Hematopoietic multipotent progenitor cell treated with erythropoietin and hydrocortisone succinate and interleukin-3 and kit ligand, for 4 days (in vitro differentiated cells): ENCODE measurements at regions not wholly inside any gene's neighbourhood (a gene's known extent, or its start where the extent isn't known, plus 50 kb on each side); places are given as distances from the start of the nearest gene placed in this dataset.

ENCODE experiments used
- DNase-seq: peaks from one replicate; pipeline ENCODE4 v3.0.0-alpha.2; 2015

GRCh38 chr16:80355335-80355734 is 185.5 kb upstream of the DYNLRB2 start:
- DNase-seq: no peak

- DNase-seq: no peak
Observed at GRCh38 chr16:80350061-80350460, 190.7 kb upstream of the DYNLRB2 start.

GRCh38 chr16:80347900-80348299 is 192.9 kb upstream of the DYNLRB2 start:
- DNase-seq: no peak

- DNase-seq: no peak
Observed at GRCh38 chr16:80347002-80347401, 193.8 kb upstream of the DYNLRB2 start.

GRCh38 chr16:80346111-80346632 is 194.6 kb upstream of the DYNLRB2 start:
- DNase-seq: no peak

- no peak for DNase-seq
Observed at GRCh38 chr16:80345701-80346100, 195.1 kb upstream of the DYNLRB2 start.

GRCh38 chr16:80344570-80344969 is 196.2 kb upstream of the DYNLRB2 start:
- no peak for DNase-seq

- no peak for DNase-seq
Observed at GRCh38 chr16:80341263-80341662, 199.5 kb upstream of the DYNLRB2 start.

- no peak for DNase-seq
Observed at GRCh38 chr16:80337786-80338185, 203.0 kb upstream of the DYNLRB2 start.

- DNase-seq: no peak
Observed at GRCh38 chr16:80330803-80331202, 210.0 kb upstream of the DYNLRB2 start.

- DNase-seq: no peak
Observed at GRCh38 chr16:80330150-80330549, 210.6 kb upstream of the DYNLRB2 start.

- DNase-seq: no peak
Observed at GRCh38 chr16:80327740-80328139, 213.1 kb upstream of the DYNLRB2 start.

- no peak for DNase-seq
Observed at GRCh38 chr16:80324371-80324770, 216.4 kb upstream of the DYNLRB2 start.

GRCh38 chr16:80323808-80324195 is 217.0 kb upstream of the DYNLRB2 start:
- no peak for DNase-seq

GRCh38 chr16:80323187-80323807 is 217.5 kb upstream of the DYNLRB2 start:
- no peak for DNase-seq

- peak; percentile 1 for DNase-seq
Observed at GRCh38 chr16:80319181-80319580, 221.6 kb upstream of the DYNLRB2 start.

GRCh38 chr16:80318107-80318506 is 222.7 kb upstream of the DYNLRB2 start:
- no peak for DNase-seq

GRCh38 chr16:80317599-80318037 is 223.2 kb upstream of the DYNLRB2 start:
- DNase-seq: peak; percentile 20

GRCh38 chr16:80317116-80317515 is 223.7 kb upstream of the DYNLRB2 start:
- no peak for DNase-seq

- no peak for DNase-seq
Observed at GRCh38 chr16:80314042-80314441, 226.8 kb upstream of the DYNLRB2 start.

- DNase-seq: no peak
Observed at GRCh38 chr16:80309178-80309577, 231.6 kb upstream of the DYNLRB2 start.

GRCh38 chr16:80305410-80305809 is 235.4 kb upstream of the DYNLRB2 start:
- no peak for DNase-seq

GRCh38 chr16:80303691-80304090 is 237.1 kb upstream of the DYNLRB2 start:
- no peak for DNase-seq

GRCh38 chr16:80300876-80301275 is 239.9 kb upstream of the DYNLRB2 start:
- no peak for DNase-seq

GRCh38 chr16:80300456-80300855 is 240.3 kb upstream of the DYNLRB2 start:
- no peak for DNase-seq
